Activated naive CD4-positive, alpha-beta T cell treated with anti-CD3 and anti-CD28 coated beads, Interleukin-2, amount 10 ng/mL, durations not matched to agents 7 days and 5 days (primary cell): ENCODE measurements at regions not wholly inside any gene's neighbourhood (a gene's known extent, or its start where the extent isn't known, plus 50 kb on each side); places are given as distances from the start of the nearest gene placed in this dataset.

ENCODE experiments used
- CTCF ChIA-PET: fragments of 350-600 bp; sonication (Branson Sonifier 250); formaldehyde crosslinking; loops from one replicate; lab custom pipeline; 2021; ENCODE audit warnings: antibody characterized with exemption; lab: Charles Lee
- DNase-seq: peaks from one replicate; pipeline ENCODE4 v3.0.0-alpha.2; 2020
- H3K27ac Mint-ChIP-seq: one replicate; pipeline ENCODE4 v1.8.0; 2021; ENCODE audit warnings: mild to moderate bottlenecking, moderate library complexity, mixed read lengths
- H3K27me3 Mint-ChIP-seq: one replicate; pipeline ENCODE4 v1.8.0; 2021; ENCODE audit warnings: mild to moderate bottlenecking, mixed read lengths
- H3K36me3 Mint-ChIP-seq: one replicate; pipeline ENCODE4 v1.8.0; 2021; ENCODE audit warnings: mixed read lengths
- H3K4me1 Mint-ChIP-seq: one replicate; pipeline ENCODE4 v1.8.0; 2021; ENCODE audit warnings: mixed read lengths
- H3K4me3 Mint-ChIP-seq: one replicate; pipeline ENCODE4 v1.8.0; 2021; ENCODE audit warnings: mild to moderate bottlenecking, moderate library complexity, mixed read lengths
- H3K9me3 Mint-ChIP-seq: one replicate; pipeline ENCODE4 v1.8.0; 2021; ENCODE audit warnings: mixed read lengths

GRCh38 chr11:93248602-93249001 is 50.8 kb upstream of the SLC36A4 start:
- DNase-seq: no peak
- Mint-ChIP-seq H3K4me1 (no peaks in the 10 kb centered on the region), H3K4me3 (no peak overlapping the region), H3K36me3 (no peaks in the 10 kb centered on the region), H3K9me3 (no peaks in the 10 kb centered on the region), H3K27ac (no peak overlapping the region), H3K27me3 (no peaks in the 10 kb centered on the region)
- CTCF ChIA-PET: interaction anchor here (0.8 to 2.2 kb wide), 3 partner anchors 13 to 114 kb away, joined by 3 to 7 read pairs (median 3); no protein-coding TSS in a partner anchor

DNA sequence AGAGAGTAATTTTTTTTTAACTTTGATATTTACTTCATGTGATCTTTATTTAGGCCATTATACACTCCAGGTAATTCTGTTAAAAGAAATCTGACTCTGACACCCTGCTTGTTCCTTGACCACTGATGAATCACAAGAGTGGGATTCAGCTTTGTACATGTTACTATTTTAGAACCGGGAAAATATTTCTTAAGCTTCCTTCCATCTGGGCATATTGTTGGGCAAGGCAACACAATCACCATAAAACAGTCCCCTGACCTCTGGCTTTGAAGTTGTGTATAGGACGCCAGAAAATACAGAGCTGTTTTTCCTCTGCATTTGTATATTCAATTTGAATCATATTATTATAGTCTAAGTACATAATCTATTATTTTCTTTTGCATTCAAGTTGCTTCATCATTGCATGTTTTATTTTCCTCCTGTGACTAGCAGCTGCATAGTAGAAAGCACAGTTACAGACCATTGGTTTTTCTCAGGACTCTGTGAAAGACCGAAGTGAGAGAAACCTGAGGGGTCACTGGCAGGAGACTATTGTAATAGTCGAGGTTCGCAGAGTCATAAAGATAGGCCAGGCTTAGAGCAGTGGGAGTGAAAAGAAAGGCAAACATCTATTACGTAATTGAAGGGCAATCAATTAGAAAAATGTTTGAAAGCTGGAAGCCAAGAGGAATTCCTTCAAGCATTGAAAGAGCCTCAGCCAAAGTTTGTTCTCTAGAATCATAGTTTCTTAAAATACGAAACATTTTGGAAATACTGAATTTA is 51.8 kb upstream of the SLC36A4 start:
- DNase-seq: no peak
- CTCF ChIA-PET: interaction anchor here (0.8 to 2.2 kb wide), 4 partner anchors 14 to 308 kb away, joined by 3 to 7 read pairs (median 3); no protein-coding TSS in a partner anchor
- no peak overlapping the region for H3K4me3 Mint-ChIP-seq
- H3K4me1 Mint-ChIP-seq: no peaks in the 10 kb centered on the region
- H3K9me3 Mint-ChIP-seq: no peaks in the 10 kb centered on the region
- H3K27ac Mint-ChIP-seq: no peak overlapping the region
- H3K27me3 Mint-ChIP-seq: no peaks in the 10 kb centered on the region
- H3K36me3 Mint-ChIP-seq: no peaks in the 10 kb centered on the region

DNA sequence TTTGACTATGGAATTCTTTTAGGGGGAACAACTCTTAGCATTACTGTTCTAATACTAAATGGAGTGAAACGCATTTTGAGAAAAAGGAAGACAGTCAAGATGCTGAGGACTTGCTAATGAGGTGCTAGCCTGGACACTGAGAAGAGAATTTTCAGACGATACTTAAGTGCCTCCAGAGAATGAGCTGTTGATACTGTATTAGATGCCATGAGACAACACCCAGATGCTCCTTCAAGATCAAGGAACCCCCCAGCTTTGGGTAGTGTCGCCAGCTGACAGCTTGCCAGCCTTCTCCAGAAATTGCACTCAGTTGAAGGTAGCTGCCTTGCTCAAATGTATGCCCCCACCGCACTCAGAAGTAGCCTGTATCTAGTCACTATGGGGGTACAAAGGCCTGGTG is 52.5 kb upstream of the SLC36A4 start:
- no peak overlapping the region for H3K27ac Mint-ChIP-seq
- H3K9me3 Mint-ChIP-seq: no peaks in the 10 kb centered on the region
- H3K4me1 Mint-ChIP-seq: no peaks in the 10 kb centered on the region
- no peaks in the 10 kb centered on the region for H3K36me3 Mint-ChIP-seq
- CTCF ChIA-PET: interaction anchor here (0.8 kb wide), 1 partner anchor 308 kb away, joined by 3 read pairs; no protein-coding TSS in a partner anchor
- no peaks in the 10 kb centered on the region for H3K27me3 Mint-ChIP-seq
- DNase-seq: no peak
- no peak overlapping the region for H3K4me3 Mint-ChIP-seq

DNA sequence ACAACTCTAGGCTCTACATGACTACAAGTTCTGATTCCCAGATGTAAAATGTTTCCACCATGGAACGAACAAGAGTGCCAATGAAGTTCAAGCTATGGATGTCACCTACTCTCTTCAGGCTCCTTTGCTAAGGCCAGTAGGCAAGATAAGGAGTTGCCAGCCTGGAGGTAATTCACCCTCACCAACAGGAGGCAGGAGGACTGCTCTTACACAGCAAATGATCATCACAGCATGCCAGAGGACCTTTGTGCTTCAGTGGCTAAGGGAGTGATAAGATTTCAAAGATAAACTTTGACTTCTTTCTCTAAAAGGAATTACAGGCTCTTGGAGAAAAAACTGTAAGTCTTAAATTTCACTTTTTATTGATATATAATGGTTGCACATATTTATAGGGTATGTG is 54.1 kb upstream of the SLC36A4 start:
- Mint-ChIP-seq H3K27me3 (no peaks in the 10 kb centered on the region), H3K27ac (no peak overlapping the region), H3K36me3 (no peaks in the 10 kb centered on the region), H3K4me1 (no peaks in the 10 kb centered on the region), H3K9me3 (no peaks in the 10 kb centered on the region), H3K4me3 (no peak overlapping the region)
- CTCF ChIA-PET: no interaction called here
- DNase-seq: no peak

- Mint-ChIP-seq H3K9me3 (no peaks in the 10 kb centered on the region), H3K27me3 (no peaks in the 10 kb centered on the region), H3K4me3 (no peak overlapping the region), H3K4me1 (no peaks in the 10 kb centered on the region), H3K36me3 (no peaks in the 10 kb centered on the region), H3K27ac (no peak overlapping the region)
- no peak for DNase-seq
- CTCF ChIA-PET: no interaction called here
Observed at GRCh38 chr11:93253111-93253510, 55.3 kb upstream of the SLC36A4 start.

DNA sequence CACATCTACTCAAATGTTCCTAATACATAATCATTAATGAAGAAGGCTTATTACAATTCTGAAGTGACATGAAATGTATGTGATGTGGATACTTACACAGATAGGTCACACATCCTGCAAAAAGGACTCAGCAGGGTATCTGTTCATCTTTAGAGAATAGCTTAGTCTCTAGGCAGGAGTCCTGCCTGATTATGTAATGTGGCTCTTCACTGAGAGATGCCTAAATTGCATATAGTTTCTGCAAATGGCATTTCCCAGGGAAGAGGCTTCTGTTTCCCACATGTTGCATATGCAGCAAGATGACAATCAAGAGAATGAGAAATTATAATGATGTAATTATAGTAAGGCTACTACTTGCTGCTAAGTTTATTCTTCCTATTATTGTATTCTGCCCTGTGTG is 58.8 kb upstream of the SLC36A4 start:
- Mint-ChIP-seq H3K4me3 (no peak overlapping the region), H3K36me3 (no peaks in the 10 kb centered on the region), H3K9me3 (peaks cover 6% of the 10 kb centered on the region), H3K27ac (no peak overlapping the region), H3K27me3 (no peaks in the 10 kb centered on the region), H3K4me1 (no peaks in the 10 kb centered on the region)
- no peak for DNase-seq
- CTCF ChIA-PET: no interaction called here

GRCh38 chr11:93267383-93267782 is 63.2 kb upstream of the DEUP1 start:
- Mint-ChIP-seq H3K36me3 (no peaks in the 10 kb centered on the region), H3K27ac (no peak overlapping the region), H3K4me1 (no peaks in the 10 kb centered on the region), H3K4me3 (no peak overlapping the region), H3K27me3 (peaks cover 2% of the 10 kb centered on the region), H3K9me3 (peaks cover 4% of the 10 kb centered on the region)
- no peak for DNase-seq
- CTCF ChIA-PET: no interaction called here

GRCh38 chr11:93268287-93269040 is 62.1 kb upstream of the DEUP1 start:
- H3K4me3 Mint-ChIP-seq: no peak overlapping the region
- H3K27ac Mint-ChIP-seq: no peak overlapping the region
- no peaks in the 10 kb centered on the region for H3K4me1 Mint-ChIP-seq
- no peaks in the 10 kb centered on the region for H3K27me3 Mint-ChIP-seq
- CTCF ChIA-PET: no interaction called here
- H3K36me3 Mint-ChIP-seq: no peaks in the 10 kb centered on the region
- peaks cover 4% of the 10 kb centered on the region for H3K9me3 Mint-ChIP-seq
- DNase-seq: no peak

DNA sequence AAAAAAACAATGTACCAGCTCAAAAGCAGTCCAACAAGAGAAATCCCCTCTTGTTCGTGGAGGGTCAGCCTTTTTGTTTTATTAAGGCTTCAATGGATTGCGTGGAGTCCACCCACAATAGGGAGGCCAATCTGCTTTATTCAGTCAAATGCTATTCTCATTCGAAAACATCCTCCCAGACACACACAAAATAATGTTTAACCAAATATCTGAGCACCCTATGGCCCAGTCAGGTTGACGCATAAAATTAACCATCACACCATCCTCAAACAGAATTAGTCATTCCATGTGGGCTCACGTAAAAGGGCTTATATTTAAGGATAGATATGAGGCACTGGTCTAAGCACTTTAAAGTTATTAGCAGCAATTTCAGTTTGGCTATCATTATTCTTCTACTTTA is 58.9 kb upstream of the DEUP1 start:
- Mint-ChIP-seq H3K9me3 (peaks cover 4% of the 10 kb centered on the region), H3K36me3 (no peaks in the 10 kb centered on the region), H3K4me1 (no peaks in the 10 kb centered on the region), H3K27me3 (no peaks in the 10 kb centered on the region), H3K4me3 (no peak overlapping the region), H3K27ac (no peak overlapping the region)
- no peak for DNase-seq
- CTCF ChIA-PET: no interaction called here

GRCh38 chr11:93274851-93275250 is 55.7 kb upstream of the DEUP1 start:
- H3K27me3 Mint-ChIP-seq: no peaks in the 10 kb centered on the region
- H3K36me3 Mint-ChIP-seq: no peaks in the 10 kb centered on the region
- H3K4me1 Mint-ChIP-seq: no peaks in the 10 kb centered on the region
- no peak overlapping the region for H3K4me3 Mint-ChIP-seq
- DNase-seq: no peak
- CTCF ChIA-PET: no interaction called here
- no peak overlapping the region for H3K27ac Mint-ChIP-seq
- H3K9me3 Mint-ChIP-seq: no peaks in the 10 kb centered on the region

- Mint-ChIP-seq H3K36me3 (no peaks in the 10 kb centered on the region), H3K4me1 (no peaks in the 10 kb centered on the region), H3K27ac (no peak overlapping the region), H3K4me3 (no peak overlapping the region), H3K27me3 (no peaks in the 10 kb centered on the region), H3K9me3 (no peaks in the 10 kb centered on the region)
- no peak for DNase-seq
- CTCF ChIA-PET: no interaction called here
Observed at GRCh38 chr11:93278976-93279375, 51.6 kb upstream of the DEUP1 start.

- CTCF ChIA-PET: no interaction called here
- no peak overlapping the region for H3K27ac Mint-ChIP-seq
- H3K27me3 Mint-ChIP-seq: no peaks in the 10 kb centered on the region
- H3K4me3 Mint-ChIP-seq: no peak overlapping the region
- H3K9me3 Mint-ChIP-seq: no peaks in the 10 kb centered on the region
- H3K4me1 Mint-ChIP-seq: no peaks in the 10 kb centered on the region
- no peak for DNase-seq
- H3K36me3 Mint-ChIP-seq: no peaks in the 10 kb centered on the region
Observed at GRCh38 chr11:93279851-93280347, 50.6 kb upstream of the DEUP1 start.
